Aorta (tissue), 5 donors: ENCODE measurements at regions not wholly inside any gene's neighbourhood (a gene's known extent, or its start where the extent isn't known, plus 50 kb on each side); places are given as distances from the start of the nearest gene placed in this dataset.
"Not testable (repeated sequence)": the region's sequence is repeated elsewhere in the genome, so short reads cannot be mapped to it uniquely, and the experiment has no call there.

Experiments
- ATAC-seq: fragments of 200-7000 bp; cut with Tn5 transposase; one replicate; pipeline ENCODE4 v1.9.1; 2022; ENCODE audit warnings: moderate library complexity; ENCODE audit not compliant: low FRiP score
- DNase-seq, 2 donors: peaks; one replicate each; pipeline ENCODE4 v3.0.0-alpha.2; 2020
- H3K27ac ChIP-seq, 2 donors: one replicate each; pipeline ENCODE4 v1.5.1; 2013; ENCODE audit warnings: low read length in 2 of 2, mild to moderate bottlenecking in 2 of 2, moderate library complexity in 2 of 2, control low read depth in 1 of 2, inconsistent platforms in 1 of 2, low read depth in 1 of 2
- H3K27me3 ChIP-seq, 2 donors: one replicate each; pipeline ENCODE4 v1.6.1; 2013; ENCODE audit warnings: control low read depth in 1 of 2, low read length in 1 of 2, mild to moderate bottlenecking in 1 of 2, moderate library complexity in 1 of 2; ENCODE audit not compliant: insufficient read depth in 2 of 2, control insufficient read depth in 1 of 2
- H3K36me3 ChIP-seq, 2 donors: one replicate each; pipeline ENCODE4 v1.6.1; 2013; ENCODE audit warnings: control low read depth in 1 of 2, low read length in 1 of 2, mild to moderate bottlenecking in 1 of 2; ENCODE audit not compliant: insufficient read depth in 2 of 2, control insufficient read depth in 1 of 2
- H3K4me1 ChIP-seq, 2 donors: one replicate each; pipeline ENCODE4 v1.6.1; 2013; ENCODE audit warnings: low read length in 2 of 2, control low read depth in 1 of 2, mild to moderate bottlenecking in 1 of 2, moderate library complexity in 1 of 2; ENCODE audit not compliant: insufficient read depth in 2 of 2, control insufficient read depth in 1 of 2
- H3K4me3 ChIP-seq, 2 donors: one replicate each; pipeline ENCODE4 v1.5.1; 2013; ENCODE audit warnings: low read length in 2 of 2, control low read depth in 1 of 2, mild to moderate bottlenecking in 1 of 2
- H3K9me3 ChIP-seq: one replicate; pipeline ENCODE4 v1.6.1; 2013; ENCODE audit warnings: mild to moderate bottlenecking, low read length; ENCODE audit not compliant: control insufficient read depth
- WGBS, 2 donors: extraction: QIAGEN DNeasy Blood & Tissue Kit; methylation state at CpG; one replicate each; pipeline ENCODE4 v1.1.7; 2013; 5-methylcytosine and 5-hydroxymethylcytosine counted together
- intact Hi-C, 2 donors: fragments of 100-400 bp; cut with DNase I; formaldehyde crosslinking; loops; one replicate each; pipeline versions ENCODE4 v1.14.2 to v1.15.0; 2022
- donor health status: healthy with polysubstance abuse.
- donor health status: Bipolar disorder and iron deficiency.
- donor health status: DM: no; HTN: no; CAD: no.
- donor health status: DM: no; HTN: no; CAD: no.
- donor health status: DM: yes; HTN: yes; CAD: no.

DNA sequence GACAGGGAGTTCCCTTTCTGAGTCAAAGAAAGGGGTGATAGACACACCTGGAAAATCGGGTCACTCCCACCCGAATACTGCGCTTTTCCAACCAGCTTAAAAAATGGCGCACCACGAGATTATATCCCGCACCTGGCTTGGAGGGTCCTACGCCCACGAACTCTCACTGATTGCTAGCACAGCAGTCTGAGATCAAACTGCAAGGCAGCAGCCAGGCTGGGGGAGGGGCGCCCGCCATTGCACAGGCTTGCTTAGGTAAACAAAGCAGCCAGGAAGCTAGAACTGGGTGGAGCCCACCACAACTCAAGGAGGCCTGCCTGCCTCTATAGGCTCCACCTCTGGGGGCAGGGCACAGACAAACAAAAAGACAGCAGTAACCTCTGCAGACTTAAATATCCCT lies 132.3 kb upstream of the ISL1 start:
- ATAC-seq, H3K9me3 ChIP-seq, H3K27ac ChIP-seq, intact Hi-C loops, H3K4me1 ChIP-seq, H3K36me3 ChIP-seq, H3K4me3 ChIP-seq, H3K27me3 ChIP-seq, DNase-seq: not testable (repeated sequence)
- 85 to 95% methylated on average over 8 to 10 of the region's 10 CpGs for WGBS, 2 donors

DNA sequence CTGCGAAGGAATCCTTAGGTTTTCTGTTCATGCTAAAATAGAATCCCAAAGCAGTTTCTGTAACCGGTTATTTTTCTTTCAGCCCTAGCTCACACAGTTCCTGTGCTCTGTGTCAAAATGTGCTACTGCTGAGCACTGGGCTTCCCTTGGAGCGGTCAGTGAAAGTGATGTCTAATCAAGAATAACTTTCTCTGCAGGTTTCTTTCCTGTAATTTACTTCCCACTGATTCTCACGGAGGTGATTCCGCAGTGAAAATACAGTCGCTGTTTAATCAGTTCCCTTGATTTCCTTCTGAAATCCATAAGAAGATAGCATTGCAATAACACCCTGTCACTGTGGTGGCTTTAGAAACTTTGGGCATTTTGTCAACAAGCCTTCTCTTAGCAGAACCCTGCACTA lies 112.0 kb upstream of the ISL1 start:
- no peak overlapping the region for H3K27ac ChIP-seq
- ATAC-seq: no peak
- H3K4me1 ChIP-seq: no peaks in the 10 kb centered on the region
- peaks cover 2% of the 10 kb centered on the region for H3K9me3 ChIP-seq
- intact Hi-C loops: no loop called here
- no peak for DNase-seq
- no peaks in the 10 kb centered on the region for H3K27me3 ChIP-seq
- no peaks in the 10 kb centered on the region for H3K36me3 ChIP-seq
- WGBS, 2 donors: 69 to 73% methylated on average over 6 of the region's 6 CpGs
- H3K4me3 ChIP-seq: no peak overlapping the region

DNA sequence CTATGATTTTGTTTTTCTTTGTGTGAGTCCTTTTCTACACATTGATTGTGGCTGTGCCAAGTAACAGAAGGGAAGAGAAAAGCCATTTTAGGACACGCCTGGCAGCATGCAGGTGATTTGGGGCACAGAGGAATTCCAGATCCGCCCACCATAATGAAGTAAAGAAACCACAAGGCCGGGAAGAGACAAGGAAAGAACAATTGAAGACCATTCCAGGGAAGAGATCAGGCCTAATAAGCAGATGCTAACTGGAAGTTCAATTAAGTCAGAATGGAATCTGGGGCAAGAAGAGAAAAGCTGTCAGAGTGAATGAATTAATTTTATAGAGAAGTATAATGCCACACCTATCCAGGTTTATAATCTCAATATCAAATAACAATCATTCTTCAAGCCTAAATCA lies 110.2 kb upstream of the ISL1 start:
- Histone ChIP-seq H3K4me1 (no peaks in the 10 kb centered on the region), H3K9me3 (peaks cover 2% of the 10 kb centered on the region), H3K4me3 (no peak overlapping the region), H3K27me3 (no peaks in the 10 kb centered on the region), H3K36me3 (no peaks in the 10 kb centered on the region), H3K27ac (no peak overlapping the region)
- ATAC-seq (no peak), DNase-seq (no peak)
- intact Hi-C loops: no loop called here
- 61 to 62% methylated on average over 3 of the region's 3 CpGs for WGBS, 2 donors

DNA sequence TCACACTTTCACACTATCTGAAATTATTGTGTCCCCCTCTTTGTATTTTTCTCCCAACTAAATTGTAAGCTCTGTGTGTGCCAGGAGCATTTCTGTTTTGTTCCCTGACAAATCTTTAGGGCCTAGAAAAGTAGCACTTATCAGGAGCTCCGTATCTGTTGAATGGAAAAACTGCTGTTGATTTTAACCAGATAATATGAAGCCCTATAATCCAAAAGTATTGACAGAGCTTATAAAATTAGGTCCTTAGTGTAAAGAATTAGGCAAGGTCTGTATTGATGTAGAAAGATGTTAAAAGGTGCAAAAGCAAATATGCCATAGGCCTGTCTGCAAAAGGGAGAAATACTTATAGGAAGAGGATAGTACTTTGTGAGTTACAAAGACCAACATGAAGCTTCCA lies 109.4 kb upstream of the ISL1 start:
- Histone ChIP-seq H3K27ac (no peak overlapping the region), H3K4me1 (no peaks in the 10 kb centered on the region), H3K36me3 (no peaks in the 10 kb centered on the region), H3K27me3 (no peaks in the 10 kb centered on the region), H3K4me3 (no peak overlapping the region), H3K9me3 (peaks cover 2% of the 10 kb centered on the region)
- no peak for DNase-seq
- no peak for ATAC-seq
- WGBS, 2 donors: 66 to 73% methylated on average over 1 of the region's 1 CpG
- intact Hi-C loops: no loop called here

DNA sequence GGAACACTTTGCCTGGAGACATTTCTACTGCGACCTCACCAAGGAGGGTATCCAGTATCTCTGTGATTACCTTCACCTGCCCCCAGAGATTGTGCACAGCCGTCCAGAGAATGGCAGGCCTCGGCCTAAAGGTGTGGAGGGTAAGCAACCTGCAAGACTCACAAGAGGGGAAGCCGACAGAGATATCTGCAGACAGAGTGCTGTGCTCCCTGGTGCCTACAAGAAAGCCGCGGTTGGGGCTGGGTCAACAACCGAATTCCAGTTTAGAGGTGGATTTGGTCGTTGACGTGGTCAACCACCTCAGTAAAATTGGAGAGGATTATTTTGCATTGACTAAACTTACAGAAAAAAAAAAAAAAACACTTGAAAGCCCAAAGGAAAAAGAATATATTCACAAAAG lies 107.8 kb upstream of the ISL1 start:
- Histone ChIP-seq H3K27me3 (no peaks in the 10 kb centered on the region), H3K4me3 (no peak overlapping the region), H3K4me1 (no peaks in the 10 kb centered on the region), H3K36me3 (no peaks in the 10 kb centered on the region), H3K9me3 (peaks cover 3% of the 10 kb centered on the region), H3K27ac (no peak overlapping the region)
- ATAC-seq (no peak), DNase-seq (no peak)
- WGBS, 2 donors: 89 to 92% methylated on average over 9 of the region's 9 CpGs
- intact Hi-C loops: no loop called here

DNA sequence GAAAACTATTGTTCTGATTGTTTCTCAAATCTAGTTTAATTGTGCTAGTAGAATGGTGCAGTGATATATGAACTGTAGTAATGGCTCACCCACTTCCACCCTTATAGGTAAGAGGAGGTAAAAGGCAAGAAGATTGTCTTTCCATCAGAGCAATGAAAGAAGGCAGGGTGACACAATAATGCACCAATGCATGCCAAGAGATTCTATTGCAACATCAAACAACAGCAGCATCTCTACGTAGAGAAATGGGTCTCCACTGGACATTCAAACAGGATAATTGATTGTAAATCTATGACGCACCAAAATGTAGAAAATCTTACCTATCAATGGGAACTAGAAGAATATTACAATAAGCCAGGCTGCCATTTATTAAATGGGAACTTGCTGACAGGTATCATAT lies 107.0 kb upstream of the ISL1 start:
- ATAC-seq: no peak
- peaks cover 3% of the 10 kb centered on the region for H3K9me3 ChIP-seq
- H3K27ac ChIP-seq: no peak overlapping the region
- H3K27me3 ChIP-seq: no peaks in the 10 kb centered on the region
- intact Hi-C loops: no loop called here
- 84 to 87% methylated on average over 2 of the region's 2 CpGs for WGBS, 2 donors
- H3K4me3 ChIP-seq: no peak overlapping the region
- no peak for DNase-seq
- H3K36me3 ChIP-seq: no peaks in the 10 kb centered on the region
- H3K4me1 ChIP-seq: no peaks in the 10 kb centered on the region

DNA sequence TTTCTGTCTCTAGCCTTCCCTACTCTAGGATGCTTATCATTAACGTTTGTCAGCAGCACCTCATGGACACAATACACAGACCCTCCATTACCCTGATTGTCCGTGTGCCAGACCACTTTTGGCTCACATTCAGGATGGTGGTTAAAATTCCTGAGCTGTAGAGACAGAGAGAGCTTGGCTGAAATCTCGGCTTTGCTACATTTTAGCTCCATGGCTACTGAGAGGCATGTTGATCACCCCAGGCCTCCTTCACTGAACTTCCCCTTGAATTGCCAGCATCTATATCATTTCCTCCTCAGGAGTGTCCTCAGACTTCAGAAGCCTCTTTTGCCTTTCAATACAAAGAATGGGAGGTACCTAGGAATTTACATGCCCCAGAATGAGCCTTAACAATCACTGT lies 104.7 kb upstream of the ISL1 start:
- no peak for DNase-seq
- no peak for ATAC-seq
- intact Hi-C loops: no loop called here
- Histone ChIP-seq H3K36me3 (no peaks in the 10 kb centered on the region), H3K9me3 (peaks cover 3% of the 10 kb centered on the region), H3K27ac (no peak overlapping the region), H3K4me1 (no peaks in the 10 kb centered on the region), H3K27me3 (no peaks in the 10 kb centered on the region), H3K4me3 (no peak overlapping the region)
- 9 to 12% methylated on average over 3 of the region's 3 CpGs for WGBS, 2 donors

DNA sequence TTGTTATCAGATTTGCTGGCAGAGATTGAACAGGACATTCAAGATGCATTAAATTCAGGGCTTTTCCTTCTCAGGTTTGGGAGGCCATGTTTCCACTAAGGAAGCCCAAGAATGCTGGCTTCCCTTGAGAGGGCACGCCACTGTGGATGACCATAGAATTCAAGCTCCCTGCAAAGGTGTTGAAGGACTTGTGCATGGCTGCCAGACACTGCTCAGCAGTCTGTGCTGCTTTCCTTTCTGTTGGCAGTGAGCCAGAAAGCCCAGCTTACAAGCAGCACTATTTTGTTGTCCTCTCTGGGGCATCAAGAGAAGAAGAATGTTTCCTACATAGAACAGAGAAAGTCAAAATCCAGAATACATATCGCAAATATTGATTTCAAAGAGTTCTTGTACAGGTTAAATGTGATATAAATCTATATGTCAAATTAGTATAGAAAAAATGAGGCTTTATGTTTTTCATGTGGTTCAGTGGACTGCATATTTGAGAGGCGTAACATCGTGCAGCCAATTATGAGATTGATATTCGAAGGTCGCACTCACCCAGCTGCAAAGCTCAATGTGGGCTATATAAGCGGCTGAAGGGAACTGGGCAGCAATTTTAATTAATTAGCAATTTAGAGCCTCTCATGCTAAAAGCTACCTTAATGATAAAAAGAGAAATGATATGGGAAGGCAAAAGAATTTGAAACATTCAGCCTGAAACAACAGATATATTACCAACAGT lies 103.1 kb upstream of the ISL1 start:
- H3K27ac ChIP-seq: no peak overlapping the region
- peaks cover 3% of the 10 kb centered on the region for H3K9me3 ChIP-seq
- no peaks in the 10 kb centered on the region for H3K27me3 ChIP-seq
- H3K4me3 ChIP-seq: no peak overlapping the region
- no peak for DNase-seq
- 50% methylated on average over 7 of the region's 7 CpGs for WGBS, 2 donors
- intact Hi-C loops: no loop called here
- ATAC-seq: no peak
- H3K4me1 ChIP-seq: no peaks in the 10 kb centered on the region
- no peaks in the 10 kb centered on the region for H3K36me3 ChIP-seq

DNA sequence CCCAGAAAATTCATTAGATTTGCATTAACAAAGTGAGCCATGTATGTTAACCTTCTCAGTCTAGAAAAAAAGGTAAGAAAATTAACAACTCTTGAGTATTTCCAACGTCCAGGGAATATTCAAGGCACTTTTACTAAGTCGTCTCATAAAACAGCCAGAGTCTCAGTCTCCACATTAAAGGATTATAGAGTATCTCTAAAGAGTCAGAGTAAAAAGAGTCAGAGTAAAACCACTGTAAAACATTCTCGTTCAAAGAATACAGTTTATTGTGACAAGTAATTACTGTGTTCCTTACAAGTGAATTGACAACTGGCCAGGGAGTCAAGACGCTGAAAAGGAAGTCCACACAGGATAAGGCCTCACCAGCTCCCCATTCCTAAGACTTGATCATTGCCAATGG lies 97.2 kb upstream of the ISL1 start:
- Histone ChIP-seq H3K9me3 (no peaks in the 10 kb centered on the region), H3K27me3 (no peaks in the 10 kb centered on the region), H3K4me3 (no peak overlapping the region), H3K36me3 (no peaks in the 10 kb centered on the region), H3K4me1 (no peaks in the 10 kb centered on the region), H3K27ac (no peak overlapping the region)
- ATAC-seq (no peak), DNase-seq (no peak)
- 60 to 62% methylated on average over 4 of the region's 4 CpGs for WGBS, 2 donors
- intact Hi-C loops: no loop called here
